Suppressor macrophage treated with lipopolysaccharide for 1 hour (primary cell): ENCODE measurements at regions not wholly inside any gene's neighbourhood (a gene's known extent, or its start where the extent isn't known, plus 50 kb on each side); places are given as distances from the start of the nearest gene placed in this dataset.

ENCODE experiments used
- DNase-seq, 3 donors: peaks; one replicate each; pipeline ENCODE4 v3.0.0-alpha.2; 2020 to 2022

GRCh38 chr5:166979307-166979895 lies 1312.0 kb upstream of the WWC1 start:
- no peak for DNase-seq

DNA sequence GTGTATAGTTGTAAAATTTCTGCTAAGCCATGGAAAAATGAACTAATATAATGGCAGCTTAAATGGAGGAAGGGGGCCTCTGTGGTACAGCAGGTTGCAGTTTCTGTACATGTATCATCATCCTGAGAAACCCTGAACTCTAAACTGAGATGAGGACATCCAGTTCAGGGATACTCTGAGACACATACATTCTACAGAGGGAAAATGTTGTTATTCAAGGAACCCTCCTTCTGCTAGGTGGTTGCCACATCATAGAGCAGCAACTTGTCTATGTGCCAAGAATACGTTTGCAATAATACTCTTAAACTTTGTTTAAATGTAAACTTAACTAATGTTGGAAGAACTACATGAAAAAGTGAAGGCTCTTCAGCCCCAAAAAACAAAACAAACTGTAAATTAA lies 1310.8 kb upstream of the WWC1 start:
- DNase-seq: no peak

DNA sequence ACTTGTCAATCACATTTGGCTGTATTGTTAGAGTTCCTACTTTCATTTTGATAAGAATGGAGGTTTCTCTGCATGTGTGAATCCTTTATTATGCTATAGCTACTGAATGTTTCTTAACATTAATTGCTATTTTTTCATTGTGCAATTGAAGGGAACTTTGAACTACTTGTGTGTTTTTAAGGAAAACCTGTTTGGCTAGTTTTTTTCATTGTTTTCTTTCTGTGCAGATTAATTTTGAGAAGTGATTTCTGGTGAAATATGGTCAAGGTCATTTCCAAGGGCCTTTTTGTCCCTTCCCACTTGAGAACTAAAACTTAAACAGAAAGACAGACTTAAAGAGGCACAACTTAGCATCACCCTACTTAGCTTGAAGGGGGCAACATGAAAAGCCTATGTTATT lies 1309.2 kb upstream of the WWC1 start:
- DNase-seq: no peak

- DNase-seq: no peak
Measured at GRCh38 chr5:166991601-166992000, 1299.8 kb upstream of the WWC1 start.

GRCh38 chr5:166992108-166992507 lies 1299.3 kb upstream of the WWC1 start:
- no peak for DNase-seq

GRCh38 chr5:166992874-166993722 lies 1298.3 kb upstream of the WWC1 start:
- DNase-seq: no peak

DNA sequence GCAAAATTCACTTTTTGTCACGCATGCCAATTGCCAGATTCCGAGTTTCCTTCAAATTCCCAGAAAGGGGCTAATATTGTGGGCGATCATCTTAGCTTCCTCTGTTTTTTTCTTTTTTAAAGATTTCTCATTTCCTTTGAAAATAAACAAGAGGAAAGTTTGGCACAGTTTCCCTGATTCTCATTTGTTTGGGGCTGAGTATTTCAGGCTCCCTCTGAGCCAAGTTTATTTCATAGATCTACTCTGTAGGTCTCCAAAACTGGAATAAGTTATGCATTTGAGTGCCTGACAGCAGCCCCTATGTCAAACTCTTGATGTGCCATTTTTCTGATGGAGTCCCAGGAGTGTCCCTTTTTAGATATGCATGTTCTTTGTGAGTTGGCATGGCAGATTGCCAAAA lies 1297.2 kb upstream of the WWC1 start:
- no peak for DNase-seq

DNA sequence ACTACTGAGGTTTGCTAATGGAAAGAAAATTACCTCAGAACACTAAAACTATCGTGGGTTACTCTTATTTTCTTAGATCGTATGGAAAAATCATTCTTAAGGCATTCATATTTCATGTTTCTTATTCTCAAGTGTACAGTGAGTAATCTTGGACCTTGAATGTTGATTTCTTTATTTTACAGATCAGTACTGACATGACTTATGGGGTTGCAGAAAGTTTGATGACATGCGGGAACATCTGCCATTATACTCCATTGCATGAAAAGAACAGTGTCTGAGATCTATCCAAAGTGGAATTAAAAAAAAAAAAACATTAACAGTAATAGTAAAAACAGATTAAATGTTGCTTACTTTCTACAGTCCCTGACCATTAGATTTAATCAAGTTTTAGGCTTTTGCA lies 1290.2 kb upstream of the WWC1 start:
- no peak for DNase-seq

GRCh38 chr5:167008705-167009104 lies 1282.7 kb upstream of the WWC1 start:
- no peak for DNase-seq

DNA sequence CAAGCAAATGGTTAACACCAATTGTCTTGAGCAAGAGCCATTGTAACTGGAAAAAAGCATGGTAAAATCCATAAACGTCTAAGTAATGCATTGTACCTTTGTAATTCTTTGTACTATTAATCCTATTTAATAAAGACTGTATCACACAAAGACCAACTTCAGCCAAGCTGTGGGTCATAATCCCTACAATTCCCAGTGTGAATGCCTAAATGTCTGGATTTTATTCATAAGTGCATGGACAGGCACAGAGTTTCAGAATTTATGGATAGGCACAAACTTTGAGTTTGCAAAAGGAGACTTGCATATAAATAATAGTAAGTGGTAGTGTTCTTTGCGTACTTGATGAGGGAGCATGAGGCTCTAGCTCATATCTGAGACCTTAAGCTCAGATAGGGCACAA lies 1280.2 kb upstream of the WWC1 start:
- no peak for DNase-seq

DNA sequence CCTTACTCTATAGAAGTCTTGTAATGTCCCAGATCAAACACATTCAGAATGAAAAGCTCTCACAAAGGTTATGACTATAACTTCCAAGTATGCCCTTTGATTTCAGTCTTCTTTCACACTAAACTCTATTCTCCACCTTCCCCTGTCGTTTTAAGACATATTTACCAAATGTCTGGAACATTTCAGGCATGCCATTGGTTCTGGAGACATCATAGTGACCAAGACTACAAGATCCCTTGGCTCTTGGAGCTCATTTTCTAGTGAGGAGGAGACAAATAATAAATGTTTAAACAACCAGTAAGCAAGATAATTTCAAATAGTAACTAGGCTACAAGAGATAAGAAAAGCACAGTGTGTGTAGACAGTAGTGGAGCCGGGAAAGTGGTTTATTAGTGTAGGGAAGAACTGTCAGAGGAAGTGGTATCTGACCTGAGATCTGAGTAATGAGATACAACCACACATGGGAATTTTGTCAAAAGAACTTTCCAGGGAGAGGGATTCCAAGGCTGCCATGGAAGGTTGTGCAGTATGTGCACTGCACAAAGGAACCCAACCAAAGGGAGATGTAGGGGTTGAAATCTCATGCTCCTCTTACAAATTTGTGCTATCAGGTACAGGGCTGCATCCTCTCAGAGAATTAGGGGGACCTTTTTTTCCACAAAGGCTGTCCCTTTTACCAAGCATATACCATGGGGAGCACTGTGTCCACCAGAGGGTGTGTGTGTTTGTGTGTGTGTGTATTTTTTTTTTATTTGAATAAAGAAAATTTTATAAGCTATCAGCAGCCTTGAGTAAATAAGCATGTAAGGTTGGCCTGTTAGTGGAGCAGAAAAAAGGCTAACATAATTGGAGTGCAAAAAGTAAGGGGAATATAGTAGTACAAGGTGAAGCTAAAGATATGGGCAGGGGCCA lies 1279.1 kb upstream of the WWC1 start:
- no peak for DNase-seq

- no peak for DNase-seq
Measured at GRCh38 chr5:167014401-167015056, 1276.9 kb upstream of the WWC1 start.

DNA sequence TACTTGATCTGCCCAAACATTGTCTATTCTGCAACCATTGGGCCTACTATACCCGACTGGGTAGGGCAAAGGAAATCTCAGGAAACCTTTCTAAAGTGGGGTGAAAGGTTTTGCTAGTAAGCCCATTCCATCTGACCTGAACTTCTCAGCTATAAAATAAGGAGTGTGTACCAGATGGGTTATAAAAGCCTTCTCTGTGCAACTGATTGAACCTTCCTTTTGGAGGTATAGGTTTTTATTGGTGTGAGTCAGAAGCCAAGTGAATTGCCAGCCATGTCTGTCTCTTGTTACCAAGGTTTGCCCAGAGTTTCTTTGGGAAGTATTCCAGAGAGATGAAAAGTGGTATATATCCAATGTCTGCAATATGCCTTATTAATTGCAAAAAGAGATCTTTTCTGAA lies 1271.0 kb upstream of the WWC1 start:
- DNase-seq: no peak

DNA sequence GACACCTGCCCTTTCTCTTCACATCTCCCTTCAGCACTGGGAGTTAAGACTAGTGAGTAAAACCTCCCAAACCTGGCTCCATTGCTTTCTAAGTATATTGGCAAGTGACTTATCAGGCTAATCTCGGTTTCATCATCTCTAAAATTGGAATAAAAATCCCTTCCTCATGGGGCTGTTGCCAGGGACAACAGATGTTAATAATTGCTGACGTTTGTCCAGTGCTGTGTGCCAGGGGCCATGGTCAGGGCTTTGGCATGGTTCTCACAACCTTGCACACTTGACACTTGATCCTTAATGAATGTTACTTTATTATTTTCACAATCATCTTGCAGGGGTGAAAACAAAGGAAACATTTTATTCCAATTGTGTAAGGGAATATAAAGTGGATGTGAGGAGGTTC lies 1262.0 kb upstream of the WWC1 start:
- DNase-seq: no peak

DNA sequence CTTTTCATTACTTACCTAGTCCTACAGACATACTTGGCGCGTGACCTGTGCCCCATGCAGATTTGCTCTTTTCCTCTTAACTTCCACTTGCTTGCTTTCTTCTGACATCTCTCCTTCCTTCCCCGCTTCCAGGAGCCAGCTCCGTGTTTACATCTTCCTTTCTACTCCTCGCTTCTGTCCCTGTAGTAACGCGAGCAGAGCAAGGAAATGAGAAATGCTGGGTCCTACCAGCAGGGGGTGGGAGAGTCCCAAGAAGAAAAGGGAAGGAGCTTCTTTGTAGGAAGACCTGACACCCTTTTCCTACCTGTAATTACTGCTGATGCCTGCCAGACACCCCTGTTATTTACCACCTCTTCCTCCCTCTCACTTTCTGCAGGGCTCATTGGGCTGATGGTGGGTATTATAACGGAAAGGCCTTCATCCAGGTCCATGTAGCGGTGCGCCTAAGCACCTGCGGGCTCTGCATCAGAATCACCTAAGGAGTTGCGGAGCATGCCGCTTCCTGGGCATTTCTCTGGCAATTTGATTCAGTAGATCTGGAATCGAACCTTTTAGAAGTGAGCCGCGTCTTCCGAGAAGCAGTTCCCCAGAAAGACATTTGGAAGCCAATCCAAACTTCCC lies 1260.8 kb upstream of the WWC1 start:
- peak in 1 of 3 donors; percentile 2 for DNase-seq

DNA sequence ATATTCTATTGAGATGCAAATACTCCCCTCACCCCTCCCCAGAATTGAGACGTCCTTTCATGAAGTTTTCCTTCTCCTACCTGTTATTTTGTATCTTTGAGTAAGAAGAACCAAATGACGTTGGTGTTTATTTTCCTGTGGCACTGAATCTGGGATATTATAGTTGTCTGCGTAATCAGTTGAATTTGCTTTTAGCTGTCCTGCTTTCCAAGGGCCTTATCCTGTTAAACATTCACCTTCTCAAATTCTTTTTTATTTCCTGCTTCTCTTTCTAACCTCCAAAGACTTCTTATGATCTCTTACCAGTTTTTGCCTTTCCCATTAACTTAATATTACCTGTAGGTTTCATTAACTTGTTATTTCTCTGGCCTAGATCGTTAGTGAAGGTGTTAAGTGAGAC lies 1254.9 kb upstream of the WWC1 start:
- DNase-seq: no peak

- DNase-seq: peak; percentile 48 to 60 (median 58)
Measured at GRCh38 chr5:167049043-167049663, 1242.3 kb upstream of the WWC1 start.

DNA sequence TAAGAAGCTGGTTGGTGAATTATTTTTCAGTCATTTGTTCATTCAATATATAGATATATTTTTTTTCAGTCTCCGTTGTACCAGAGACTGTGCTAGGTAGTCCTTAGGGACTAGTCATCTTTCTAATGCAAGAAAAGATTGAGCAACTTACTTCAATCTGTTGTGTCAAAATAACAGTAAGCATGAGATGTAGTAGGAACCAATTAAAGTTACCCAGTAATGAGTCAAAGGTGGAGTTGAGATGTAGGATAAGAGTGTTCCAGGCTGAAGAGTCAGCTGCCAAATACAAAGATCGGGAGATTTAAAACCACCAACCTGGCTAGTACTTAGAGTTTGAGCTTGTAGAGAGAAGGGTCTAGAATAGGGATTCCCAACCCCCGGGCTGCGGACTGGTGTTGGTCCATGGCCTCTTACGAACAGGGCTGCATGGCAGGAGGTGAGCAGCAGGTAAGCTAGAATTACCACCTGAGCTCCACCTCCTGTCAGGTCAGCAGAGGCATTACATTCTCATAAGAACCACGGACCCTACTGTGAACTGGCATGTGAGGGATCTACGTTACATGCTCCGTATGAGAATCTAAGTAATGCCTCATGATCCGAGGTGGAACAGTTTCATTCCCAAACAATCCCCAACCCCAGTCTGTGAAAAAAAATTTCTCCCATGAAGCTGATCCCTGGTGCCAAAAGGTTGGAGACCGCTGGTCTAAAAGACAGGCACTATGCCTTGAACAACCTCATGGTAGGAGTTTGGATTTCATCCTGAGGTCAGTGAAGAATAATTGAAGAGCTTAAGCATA lies 1241.5 kb upstream of the WWC1 start:
- DNase-seq: no peak

DNA sequence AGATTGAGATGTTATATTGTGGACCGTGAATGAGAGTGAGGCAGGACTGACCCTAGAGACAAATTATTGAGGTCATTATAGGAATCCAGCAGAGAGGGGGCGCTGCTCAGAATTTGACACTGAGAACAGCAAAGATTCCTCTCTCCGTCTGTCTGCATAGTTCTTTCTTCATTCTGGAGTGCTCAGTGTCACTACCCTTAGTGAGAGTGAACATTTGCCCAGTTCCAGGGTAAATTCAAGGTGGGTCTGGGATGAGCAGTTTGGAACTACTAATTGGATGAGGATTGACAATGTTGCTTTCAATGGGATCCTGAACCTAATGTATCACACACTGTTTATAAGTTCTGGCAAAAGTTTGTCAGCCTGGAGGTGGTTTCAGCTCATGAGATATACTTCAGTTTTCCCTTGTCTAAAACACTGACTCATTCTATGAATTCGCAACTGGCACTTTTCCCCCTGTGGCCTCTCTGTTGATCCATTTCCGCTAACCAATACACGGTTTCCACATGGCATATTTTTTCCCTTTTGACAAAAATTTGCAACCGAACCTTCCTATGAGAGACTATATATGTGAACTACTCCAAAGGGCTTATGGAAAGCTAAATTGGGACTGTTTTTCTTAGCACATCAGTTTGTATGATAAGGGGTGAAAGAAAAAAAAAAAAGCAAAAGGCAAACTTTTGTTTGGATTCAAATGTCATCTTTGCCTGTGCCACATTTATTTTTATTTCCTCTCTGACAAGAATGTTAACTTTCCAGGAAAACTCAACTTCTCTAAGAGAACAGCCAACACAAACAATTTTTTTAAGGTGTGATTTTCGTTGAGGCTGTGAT lies 1240.7 kb upstream of the WWC1 start:
- no peak for DNase-seq

- no peak for DNase-seq
Measured at GRCh38 chr5:167051402-167051768, 1240.1 kb upstream of the WWC1 start.
